ENCODE measurements at regions not wholly inside any gene's neighbourhood (a gene's known extent, or its start where the extent isn't known, plus 50 kb on each side); places are given as distances from the start of the nearest gene placed in this dataset.

GRCh38 chr2:14132386-14132785 is 500.1 kb upstream of the LRATD1 start:
- no peak overlapping the region for H2BK12ac ChIP-seq (ENCODE audit: insufficient read length, low read depth, low read length)
- H3K4me1 Mint-ChIP-seq: no peaks in the 10 kb centered on the region
- H3K79me1 ChIP-seq (ENCODE audit: insufficient read depth, low read depth, low read length, poor library complexity, severe bottlenecking): no peaks in the 10 kb centered on the region
- H3K18ac ChIP-seq (ENCODE audit: insufficient read length, low read depth, low read length): no peak overlapping the region
- H3K23me2 ChIP-seq (ENCODE audit: insufficient read length, low read depth, low read length, poor library complexity, severe bottlenecking): no peaks in the 10 kb centered on the region
- peaks cover 3 to 9% of the 10 kb centered on the region in 2 experiments; a peak in 3 of 5 replicates for H3K9me3 Mint-ChIP-seq
- H2BK20ac ChIP-seq (ENCODE audit: low read depth, low read length, poor library complexity, severe bottlenecking): no peak overlapping the region
- H3K36me3 Mint-ChIP-seq (ENCODE audit: insufficient read depth in 1 of 3, low read depth in 3 of 3): peaks cover 0 to 2% (median 0%) of the 10 kb centered on the region in 3 experiments; a peak in 5 of 7 replicates
- H3K27ac ChIP-seq (ENCODE audit: insufficient read length, low read depth, low read length): no peak overlapping the region
- H3K79me2 ChIP-seq (ENCODE audit: insufficient read depth, low read length): no peaks in the 10 kb centered on the region
- no peaks in the 10 kb centered on the region for H3K27me3 ChIP-seq (ENCODE audit: insufficient read depth, low read length)
- no peaks in the 10 kb centered on the region for H3K4me1 ChIP-seq (ENCODE audit: insufficient read depth, low read length)
- H4K91ac ChIP-seq (ENCODE audit: insufficient read length, low read depth, low read length): no peak overlapping the region
- H2BK15ac ChIP-seq (ENCODE audit: low read depth, low read length): no peak overlapping the region
- H4K5ac ChIP-seq (ENCODE audit: insufficient read length, low read depth, low read length): no peak overlapping the region
- H2BK120ac ChIP-seq (ENCODE audit: low read depth, low read length, poor library complexity, severe bottlenecking): no peak overlapping the region
- H2AFZ ChIP-seq (ENCODE audit: low read length): no peak overlapping the region
- no peak overlapping the region for H3T11ph ChIP-seq (ENCODE audit: low read length)
- no peak overlapping the region for H3K9ac ChIP-seq (ENCODE audit: extremely low read depth, insufficient read length, low read length)
- TF ChIP-seq CTCF (conservative IDR thresholded peaks at IDR 0.05): no peak
- no CpG with 5 or more reads among the region's 1 CpG for WGBS (ENCODE audit: extremely low coverage, insufficient read length, low lambda C conversion rate)
- no peak for DNase-seq
- H2AK5ac ChIP-seq (ENCODE audit: insufficient read length, low read length): no peak overlapping the region
- H3K4me2 ChIP-seq (ENCODE audit: insufficient read depth, insufficient read length, low read length): no peak overlapping the region
- no peak overlapping the region for H3K14ac ChIP-seq (ENCODE audit: insufficient read depth, low read length)
- no peak overlapping the region for H3K4me3 Mint-ChIP-seq
- H3K23ac ChIP-seq (ENCODE audit: insufficient read length, low read depth, low read length): no peak overlapping the region
- no peaks in the 10 kb centered on the region; the same call in 1 of the 2 replicates for H3K27me3 Mint-ChIP-seq (ENCODE audit: low read depth)
- H4K20me1 ChIP-seq (ENCODE audit: control insufficient read depth, insufficient read depth, insufficient read length): no peaks in the 10 kb centered on the region
- no peak overlapping the region for H4K8ac ChIP-seq (replicated peaks; ENCODE audit: insufficient read length, low read depth, low read length)
- H3K9me3 ChIP-seq (ENCODE audit: control insufficient read depth, low read depth, low read length): no peaks in the 10 kb centered on the region
- no peak overlapping the region for H3K56ac ChIP-seq (ENCODE audit: insufficient read length, low read depth, low read length)
- H3K27ac Mint-ChIP-seq: no peak overlapping the region
- no peak overlapping the region for H3K4ac ChIP-seq (ENCODE audit: low read depth, low read length)
- no peak overlapping the region for H2BK5ac ChIP-seq (ENCODE audit: insufficient read length, low read length)
